Adrenal gland (tissue), 5 donors: ENCODE measurements at regions not wholly inside any gene's neighbourhood (a gene's known extent, or its start where the extent isn't known, plus 50 kb on each side); places are given as distances from the start of the nearest gene placed in this dataset.

ENCODE experiments used
- CTCF ChIP-seq, 6 experiments: fragments of 450-650 bp in 4 of 6; fragments of 200-600 bp in 2 of 6; sonication (generic) in 1 of 6; IDR thresholded peaks; 1 replicate in 5 of 6; 2 replicates in 1 of 6; pipeline versions ENCODE4 v1.5.1 to v1.8.0; 2016 to 2021; ENCODE audit warnings: antibody characterized with exemption in 6 of 6, mild to moderate bottlenecking in 2 of 6, moderate library complexity in 1 of 6
- POLR2A ChIP-seq, 2 donors: fragments of 450-650 bp; IDR thresholded peaks; one replicate each; pipeline ENCODE4 v1.6.1; 2017; ENCODE audit warnings: antibody characterized with exemption in 2 of 2, mild to moderate bottlenecking in 2 of 2, moderate library complexity in 1 of 2
- donor health status: DM: no; HTN: no; CAD: no.

GRCh38 chr6:19638931-19639330, 198.2 kb upstream of the ID4 start:
- no peak for TF ChIP-seq POLR2A (IDR thresholded peaks at IDR 0.05)
- TF ChIP-seq CTCF (IDR thresholded peaks at IDR 0.05), result no peak
